Liver (tissue), 8 donors: ENCODE measurements at regions not wholly inside any gene's neighbourhood (a gene's known extent, or its start where the extent isn't known, plus 50 kb on each side); places are given as distances from the start of the nearest gene placed in this dataset.
"Not testable (repeated sequence)": the region's sequence is repeated elsewhere in the genome, so short reads cannot be mapped to it uniquely, and the experiment has no call there.

ENCODE experiments used
- DNase-seq: peaks from one replicate; pipeline ENCODE4 v3.0.0-alpha.2; 2017; ENCODE audit warnings: low spot score
- H3K27ac ChIP-seq, 2 donors: one replicate each; pipeline ENCODE4 v1.7.0; 2013; ENCODE audit warnings: inconsistent platforms in 2 of 2, low read length in 2 of 2, control low read depth in 1 of 2, low read depth in 1 of 2, mild to moderate bottlenecking in 1 of 2
- H3K27me3 ChIP-seq, 4 donors: one replicate each; pipeline versions ENCODE4 v1.6.1 to v1.7.0; 2013; ENCODE audit warnings: low read length in 3 of 4, inconsistent platforms in 1 of 4, mild to moderate bottlenecking in 1 of 4, moderate library complexity in 1 of 4; ENCODE audit not compliant: control insufficient read depth in 4 of 4, insufficient read depth in 4 of 4
- H3K36me3 ChIP-seq, 4 donors: one replicate each; pipeline versions ENCODE4 v1.6.1 to v1.7.0; 2013; ENCODE audit warnings: low read length in 3 of 4, mild to moderate bottlenecking in 3 of 4, low read depth in 1 of 4, moderate library complexity in 1 of 4; ENCODE audit not compliant: control insufficient read depth in 4 of 4, insufficient read depth in 3 of 4
- H3K4me1 ChIP-seq, 4 donors: one replicate each; pipeline versions ENCODE4 v1.6.1 to v1.7.0; 2013; ENCODE audit warnings: low read length in 3 of 4, mild to moderate bottlenecking in 3 of 4, moderate library complexity in 1 of 4; ENCODE audit not compliant: control insufficient read depth in 4 of 4, insufficient read depth in 4 of 4
- H3K4me3 ChIP-seq, 3 donors: one replicate each; pipeline versions ENCODE4 v1.6.1 to v1.7.0; 2013; ENCODE audit warnings: low read length in 3 of 3, control low read depth in 1 of 3, low read depth in 1 of 3, mild to moderate bottlenecking in 1 of 3
- H3K9ac ChIP-seq, 2 donors: one replicate each; pipeline ENCODE4 v1.7.0; 2013; ENCODE audit warnings: low read length in 2 of 2, mild to moderate bottlenecking in 2 of 2, moderate library complexity in 2 of 2, control low read depth in 1 of 2, low read depth in 1 of 2
- H3K9me3 ChIP-seq, 4 donors: one replicate each; pipeline versions ENCODE4 v1.6.1 to v1.7.0; 2013; ENCODE audit warnings: low read length in 3 of 4; ENCODE audit not compliant: control insufficient read depth in 4 of 4
- FOXA1 ChIP-seq: IDR thresholded peaks from 2 replicates; pipeline ENCODE4 v1.6.1; 2016; ENCODE audit warnings: antibody characterized with exemption
- FOXA2 ChIP-seq: IDR thresholded peaks from 2 replicates; pipeline ENCODE4 v1.6.1; 2016; ENCODE audit warnings: antibody characterized with exemption
- GABPA ChIP-seq, 2 donors: IDR thresholded peaks in 1 of 2; conservative IDR thresholded peaks in 1 of 2; 2 replicates each; pipeline ENCODE4 v1.6.1; 2016; ENCODE audit warnings: antibody characterized with exemption in 2 of 2, mild to moderate bottlenecking in 1 of 2, moderate library complexity in 1 of 2
- HNF4A ChIP-seq, 2 donors: conservative IDR thresholded peaks; 2 replicates each; pipeline ENCODE4 v1.6.1; 2016; ENCODE audit warnings: antibody characterized with exemption in 2 of 2, mild to moderate bottlenecking in 2 of 2
- HNF4G ChIP-seq: IDR thresholded peaks from 2 replicates; pipeline ENCODE4 v1.6.1; 2016; ENCODE audit warnings: antibody characterized with exemption
- NR2F2 ChIP-seq: IDR thresholded peaks from 2 replicates; pipeline ENCODE4 v1.6.1; 2016; ENCODE audit warnings: antibody characterized with exemption
- RAD21 ChIP-seq, 2 donors: IDR thresholded peaks; 2 replicates each; pipeline ENCODE4 v1.6.1; 2016; ENCODE audit warnings: antibody characterized with exemption in 2 of 2, mild to moderate bottlenecking in 2 of 2
- RXRA ChIP-seq, 2 donors: IDR thresholded peaks; 2 replicates each; pipeline ENCODE4 v1.6.1; 2017 to 2018; ENCODE audit warnings: antibody characterized with exemption in 2 of 2, mild to moderate bottlenecking in 1 of 2
- SP1 ChIP-seq: IDR thresholded peaks from 2 replicates; pipeline ENCODE4 v1.6.1; 2018; ENCODE audit warnings: antibody characterized with exemption, mild to moderate bottlenecking
- TAF1 ChIP-seq: conservative IDR thresholded peaks from 2 replicates; pipeline ENCODE4 v1.6.1; 2016; ENCODE audit warnings: antibody characterized with exemption, mild to moderate bottlenecking
- YY1 ChIP-seq: IDR thresholded peaks from 2 replicates; pipeline ENCODE4 v1.6.1; 2016; ENCODE audit warnings: antibody characterized with exemption, mild to moderate bottlenecking
- WGBS: extraction: QIAGEN DNeasy Blood & Tissue Kit; methylation state at CpG from one replicate; pipeline ENCODE4 v1.1.7; 2013; 5-methylcytosine and 5-hydroxymethylcytosine counted together
- TF ChIP-seq, protein P1 (sequence below): IDR thresholded peaks from 2 replicates; pipeline ENCODE4 v1.6.1; 2016; ENCODE audit warnings: antibody characterized with exemption
- TF ChIP-seq, protein P2 (sequence below): IDR thresholded peaks from 2 replicates; pipeline ENCODE4 v1.6.1; 2016; ENCODE audit warnings: antibody characterized with exemption
- TF ChIP-seq, protein P3 (sequence below): IDR thresholded peaks from 2 replicates; pipeline ENCODE4 v1.6.1; 2016; ENCODE audit warnings: antibody characterized with exemption
- TF ChIP-seq, protein P4 (sequence below): IDR thresholded peaks from 2 replicates; pipeline ENCODE4 v1.6.1; 2016; ENCODE audit warnings: antibody characterized with exemption, mild to moderate bottlenecking
- TF ChIP-seq, protein P5 (sequence below): fragments of 150-350 bp; IDR thresholded peaks from 2 replicates; pipeline ENCODE4 v1.5.1; 2017; ENCODE audit warnings: improper control_type of control experiment, low read depth, low read length; ENCODE audit not compliant: missing input control
- donor health status: healthy.
- donor health status: healthy.
- donor health status: healthy.
- donor health status: healthy.
- donor health status: healthy.

DNA sequence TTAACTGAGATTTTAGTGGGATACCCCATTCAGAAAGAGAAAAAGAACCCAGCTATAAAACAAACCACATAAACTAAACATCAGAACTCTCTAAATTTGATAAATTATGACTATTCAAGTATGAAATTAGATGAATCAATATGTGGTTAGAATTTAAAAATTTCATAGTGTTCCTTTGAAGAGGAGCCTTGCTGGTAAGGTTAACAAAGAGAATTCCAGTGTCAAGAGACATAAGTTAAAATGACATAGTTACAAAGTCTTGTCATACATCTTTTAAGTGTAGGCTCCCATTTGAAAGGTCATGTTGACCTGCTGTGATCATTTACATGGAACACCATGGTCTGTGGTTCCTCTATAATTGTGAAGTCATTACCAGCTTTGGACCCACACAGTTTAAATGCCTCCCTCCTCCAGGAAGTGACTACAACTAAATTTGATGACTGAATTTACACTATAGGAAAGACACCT, 231.6 kb upstream of the ETAA1 start:
- H3K36me3 ChIP-seq, result no peaks in the 10 kb centered on the region
- H3K4me3 ChIP-seq, result no peak overlapping the region
- peaks cover 0 to 7% (median 2%) of the 10 kb centered on the region in 4 donors for H3K27me3 ChIP-seq
- H3K27ac ChIP-seq, result no peak overlapping the region
- peaks cover 0 to 3% (median 0%) of the 10 kb centered on the region in 4 donors for H3K9me3 ChIP-seq
- TF ChIP-seq SP1 (no peak), GABPA (IDR thresholded peaks at IDR 0.05 in 1 of 2, conservative IDR thresholded peaks at IDR 0.05 in 1 of 2) (no peak), RXRA (IDR thresholded peaks at IDR 0.05) (no peak), HNF4G (no peak), NR2F2 (no peak), YY1 (no peak), FOXA1 (no peak), RAD21 (IDR thresholded peaks at IDR 0.05) (no peak), TAF1 (no peak), HNF4A (conservative IDR thresholded peaks at IDR 0.05) (no peak), FOXA2 (no peak)
- TF ChIP-seq, protein P1, sequence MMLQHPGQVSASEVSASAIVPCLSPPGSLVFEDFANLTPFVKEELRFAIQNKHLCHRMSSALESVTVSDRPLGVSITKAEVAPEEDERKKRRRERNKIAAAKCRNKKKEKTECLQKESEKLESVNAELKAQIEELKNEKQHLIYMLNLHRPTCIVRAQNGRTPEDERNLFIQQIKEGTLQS, result no peak
- TF ChIP-seq, protein P2, sequence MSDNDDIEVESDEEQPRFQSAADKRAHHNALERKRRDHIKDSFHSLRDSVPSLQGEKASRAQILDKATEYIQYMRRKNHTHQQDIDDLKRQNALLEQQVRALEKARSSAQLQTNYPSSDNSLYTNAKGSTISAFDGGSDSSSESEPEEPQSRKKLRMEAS, result no peak
- TF ChIP-seq, protein P3, sequence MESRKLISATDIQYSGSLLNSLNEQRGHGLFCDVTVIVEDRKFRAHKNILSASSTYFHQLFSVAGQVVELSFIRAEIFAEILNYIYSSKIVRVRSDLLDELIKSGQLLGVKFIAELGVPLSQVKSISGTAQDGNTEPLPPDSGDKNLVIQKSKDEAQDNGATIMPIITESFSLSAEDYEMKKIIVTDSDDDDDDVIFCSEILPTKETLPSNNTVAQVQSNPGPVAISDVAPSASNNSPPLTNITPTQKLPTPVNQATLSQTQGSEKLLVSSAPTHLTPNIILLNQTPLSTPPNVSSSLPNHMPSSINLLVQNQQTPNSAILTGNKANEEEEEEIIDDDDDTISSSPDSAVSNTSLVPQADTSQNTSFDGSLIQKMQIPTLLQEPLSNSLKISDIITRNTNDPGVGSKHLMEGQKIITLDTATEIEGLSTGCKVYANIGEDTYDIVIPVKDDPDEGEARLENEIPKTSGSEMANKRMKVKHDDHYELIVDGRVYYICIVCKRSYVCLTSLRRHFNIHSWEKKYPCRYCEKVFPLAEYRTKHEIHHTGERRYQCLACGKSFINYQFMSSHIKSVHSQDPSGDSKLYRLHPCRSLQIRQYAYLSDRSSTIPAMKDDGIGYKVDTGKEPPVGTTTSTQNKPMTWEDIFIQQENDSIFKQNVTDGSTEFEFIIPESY, result no peak
- TF ChIP-seq, protein P4, sequence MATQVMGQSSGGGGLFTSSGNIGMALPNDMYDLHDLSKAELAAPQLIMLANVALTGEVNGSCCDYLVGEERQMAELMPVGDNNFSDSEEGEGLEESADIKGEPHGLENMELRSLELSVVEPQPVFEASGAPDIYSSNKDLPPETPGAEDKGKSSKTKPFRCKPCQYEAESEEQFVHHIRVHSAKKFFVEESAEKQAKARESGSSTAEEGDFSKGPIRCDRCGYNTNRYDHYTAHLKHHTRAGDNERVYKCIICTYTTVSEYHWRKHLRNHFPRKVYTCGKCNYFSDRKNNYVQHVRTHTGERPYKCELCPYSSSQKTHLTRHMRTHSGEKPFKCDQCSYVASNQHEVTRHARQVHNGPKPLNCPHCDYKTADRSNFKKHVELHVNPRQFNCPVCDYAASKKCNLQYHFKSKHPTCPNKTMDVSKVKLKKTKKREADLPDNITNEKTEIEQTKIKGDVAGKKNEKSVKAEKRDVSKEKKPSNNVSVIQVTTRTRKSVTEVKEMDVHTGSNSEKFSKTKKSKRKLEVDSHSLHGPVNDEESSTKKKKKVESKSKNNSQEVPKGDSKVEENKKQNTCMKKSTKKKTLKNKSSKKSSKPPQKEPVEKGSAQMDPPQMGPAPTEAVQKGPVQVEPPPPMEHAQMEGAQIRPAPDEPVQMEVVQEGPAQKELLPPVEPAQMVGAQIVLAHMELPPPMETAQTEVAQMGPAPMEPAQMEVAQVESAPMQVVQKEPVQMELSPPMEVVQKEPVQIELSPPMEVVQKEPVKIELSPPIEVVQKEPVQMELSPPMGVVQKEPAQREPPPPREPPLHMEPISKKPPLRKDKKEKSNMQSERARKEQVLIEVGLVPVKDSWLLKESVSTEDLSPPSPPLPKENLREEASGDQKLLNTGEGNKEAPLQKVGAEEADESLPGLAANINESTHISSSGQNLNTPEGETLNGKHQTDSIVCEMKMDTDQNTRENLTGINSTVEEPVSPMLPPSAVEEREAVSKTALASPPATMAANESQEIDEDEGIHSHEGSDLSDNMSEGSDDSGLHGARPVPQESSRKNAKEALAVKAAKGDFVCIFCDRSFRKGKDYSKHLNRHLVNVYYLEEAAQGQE, result no peak
- TF ChIP-seq, protein P5, sequence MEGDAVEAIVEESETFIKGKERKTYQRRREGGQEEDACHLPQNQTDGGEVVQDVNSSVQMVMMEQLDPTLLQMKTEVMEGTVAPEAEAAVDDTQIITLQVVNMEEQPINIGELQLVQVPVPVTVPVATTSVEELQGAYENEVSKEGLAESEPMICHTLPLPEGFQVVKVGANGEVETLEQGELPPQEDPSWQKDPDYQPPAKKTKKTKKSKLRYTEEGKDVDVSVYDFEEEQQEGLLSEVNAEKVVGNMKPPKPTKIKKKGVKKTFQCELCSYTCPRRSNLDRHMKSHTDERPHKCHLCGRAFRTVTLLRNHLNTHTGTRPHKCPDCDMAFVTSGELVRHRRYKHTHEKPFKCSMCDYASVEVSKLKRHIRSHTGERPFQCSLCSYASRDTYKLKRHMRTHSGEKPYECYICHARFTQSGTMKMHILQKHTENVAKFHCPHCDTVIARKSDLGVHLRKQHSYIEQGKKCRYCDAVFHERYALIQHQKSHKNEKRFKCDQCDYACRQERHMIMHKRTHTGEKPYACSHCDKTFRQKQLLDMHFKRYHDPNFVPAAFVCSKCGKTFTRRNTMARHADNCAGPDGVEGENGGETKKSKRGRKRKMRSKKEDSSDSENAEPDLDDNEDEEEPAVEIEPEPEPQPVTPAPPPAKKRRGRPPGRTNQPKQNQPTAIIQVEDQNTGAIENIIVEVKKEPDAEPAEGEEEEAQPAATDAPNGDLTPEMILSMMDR, result no peak
- H3K9ac ChIP-seq, result no peak overlapping the region
- no peak for DNase-seq
- no peaks in the 10 kb centered on the region for H3K4me1 ChIP-seq

DNA sequence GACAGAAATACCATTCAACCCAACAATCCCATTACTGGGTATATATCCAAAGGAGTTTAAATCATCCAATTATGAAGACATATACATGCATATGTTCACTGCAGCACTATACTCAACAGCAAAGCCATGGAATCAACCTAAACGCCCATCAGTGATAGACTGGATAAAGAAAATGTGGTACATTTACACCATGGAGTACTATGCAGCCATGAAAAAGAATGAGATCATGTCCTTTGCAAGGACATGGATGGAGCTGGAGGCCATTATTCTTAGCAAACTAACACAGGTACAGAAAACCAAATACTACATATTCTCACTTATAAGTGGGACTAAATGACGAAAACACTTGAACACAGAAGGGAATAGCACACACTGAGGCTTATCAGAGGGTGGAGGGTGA, 230.6 kb upstream of the ETAA1 start:
- not testable (repeated sequence) for H3K9me3 ChIP-seq, H3K4me3 ChIP-seq, H3K4me1 ChIP-seq, H3K36me3 ChIP-seq, H3K27ac ChIP-seq, H3K9ac ChIP-seq, DNase-seq
- 74% methylated on average over 2 of the region's 2 CpGs for WGBS
- H3K27me3 ChIP-seq, result peaks cover 0 to 11% (median 2%) of the 10 kb centered on the region in 4 donors
